H9 (cell line): ENCODE measurements at regions not wholly inside any gene's neighbourhood (a gene's known extent, or its start where the extent isn't known, plus 50 kb on each side); places are given as distances from the start of the nearest gene placed in this dataset.

ENCODE experiments used
- DNase-seq: peaks from one replicate; pipeline ENCODE4 v3.0.0-alpha.2; 2017
- H2AFZ ChIP-seq: one replicate; pipeline ENCODE4 v1.6.1; 2013; ENCODE audit warnings: mild to moderate bottlenecking, low read length, control low read depth, moderate library complexity
- H2AK5ac ChIP-seq: 2 replicates; pipeline ENCODE4 v1.6.1; 2013; ENCODE audit warnings: low read length, control low read depth, mixed read lengths; ENCODE audit not compliant: insufficient read length
- H2BK120ac ChIP-seq: one replicate; pipeline ENCODE4 v1.6.1; 2013; ENCODE audit warnings: low read depth, mild to moderate bottlenecking, low read length, control low read depth, inconsistent platforms; ENCODE audit not compliant: poor library complexity, severe bottlenecking
- H2BK12ac ChIP-seq: 2 replicates; pipeline ENCODE4 v1.6.1; 2013; ENCODE audit warnings: low read length, control low read depth, mixed read lengths, low read depth; ENCODE audit not compliant: insufficient read length
- H2BK15ac ChIP-seq: 2 replicates; pipeline ENCODE4 v1.6.1; 2013; ENCODE audit warnings: low read depth, low read length, control low read depth
- H2BK20ac ChIP-seq: one replicate; pipeline ENCODE4 v1.6.1; 2013; ENCODE audit warnings: low read depth, mild to moderate bottlenecking, low read length, control low read depth, inconsistent platforms; ENCODE audit not compliant: poor library complexity, severe bottlenecking
- H2BK5ac ChIP-seq: 2 replicates; pipeline ENCODE4 v1.6.1; 2013; ENCODE audit warnings: low read length, control low read depth, mixed read lengths; ENCODE audit not compliant: insufficient read length
- H3K14ac ChIP-seq: 2 replicates; pipeline ENCODE4 v1.6.1; 2013; ENCODE audit warnings: low read length, control low read depth; ENCODE audit not compliant: insufficient read depth
- H3K18ac ChIP-seq: 2 replicates; pipeline ENCODE4 v1.6.1; 2013; ENCODE audit warnings: low read depth, mild to moderate bottlenecking, mixed read lengths, low read length, control low read depth; ENCODE audit not compliant: insufficient read length
- H3K23ac ChIP-seq: 2 replicates; pipeline ENCODE4 v1.6.1; 2013; ENCODE audit warnings: low read length, control low read depth, mixed read lengths, low read depth; ENCODE audit not compliant: insufficient read length
- H3K23me2 ChIP-seq: 2 replicates; pipeline ENCODE4 v1.6.1; 2013; ENCODE audit warnings: low read depth, mild to moderate bottlenecking, mixed read lengths, low read length, control low read depth; ENCODE audit not compliant: insufficient read length, poor library complexity, severe bottlenecking
- H3K27ac ChIP-seq: 2 replicates; pipeline ENCODE4 v1.5.1; 2013; ENCODE audit warnings: low read length, control low read depth, mixed read lengths, low read depth; ENCODE audit not compliant: insufficient read length
- H3K27me3 ChIP-seq: 2 replicates; pipeline ENCODE4 v1.6.1; 2013; ENCODE audit warnings: low read length, control low read depth, inconsistent platforms; ENCODE audit not compliant: insufficient read depth
- H3K4ac ChIP-seq: 2 replicates; pipeline ENCODE4 v1.6.1; 2013; ENCODE audit warnings: low read depth, mild to moderate bottlenecking, control low read depth, inconsistent platforms, low read length, moderate library complexity
- H3K4me1 ChIP-seq: 2 replicates; pipeline ENCODE4 v1.6.1; 2013; ENCODE audit warnings: low read length, control low read depth, inconsistent platforms; ENCODE audit not compliant: insufficient read depth
- H3K4me2 ChIP-seq: 2 replicates; pipeline ENCODE4 v1.6.1; 2013; ENCODE audit warnings: low read length, control low read depth, mixed read lengths; ENCODE audit not compliant: insufficient read length, insufficient read depth
- H3K56ac ChIP-seq: 2 replicates; pipeline ENCODE4 v1.6.1; 2013; ENCODE audit warnings: low read depth, mild to moderate bottlenecking, mixed read lengths, low read length, control low read depth; ENCODE audit not compliant: insufficient read length
- H3K79me1 ChIP-seq: 2 replicates; pipeline ENCODE4 v1.6.1; 2013; ENCODE audit warnings: low read depth, mild to moderate bottlenecking, moderate library complexity, low read length, control low read depth, inconsistent platforms; ENCODE audit not compliant: insufficient read depth, poor library complexity, severe bottlenecking
- H3K79me2 ChIP-seq: 2 replicates; pipeline ENCODE4 v1.6.1; 2013; ENCODE audit warnings: low read length, control low read depth, inconsistent platforms; ENCODE audit not compliant: insufficient read depth
- H3K9ac ChIP-seq: 2 replicates; pipeline ENCODE4 v1.6.1; 2013; ENCODE audit warnings: low read length, control low read depth, mixed read lengths; ENCODE audit not compliant: insufficient read length; ENCODE audit errors: extremely low read depth
- H3K9me3 ChIP-seq: one replicate; pipeline ENCODE4 v1.6.1; 2013; ENCODE audit warnings: low read depth, low read length, inconsistent platforms; ENCODE audit not compliant: control insufficient read depth
- H3T11ph ChIP-seq: one replicate; pipeline ENCODE4 v1.6.1; 2013; ENCODE audit warnings: mild to moderate bottlenecking, low read length, control low read depth, inconsistent platforms
- H4K20me1 ChIP-seq: one replicate; pipeline ENCODE4 v1.6.1; 2013; ENCODE audit not compliant: control insufficient read depth, insufficient read length, insufficient read depth
- H4K5ac ChIP-seq: 2 replicates; pipeline ENCODE4 v1.6.1; 2013; ENCODE audit warnings: low read depth, mild to moderate bottlenecking, mixed read lengths, low read length, control low read depth; ENCODE audit not compliant: insufficient read length
- H4K8ac ChIP-seq: replicated peaks from 2 replicates; pipeline ENCODE4 v1.6.1; 2013; ENCODE audit warnings: low read length, control low read depth, mixed read lengths, low read depth; ENCODE audit not compliant: insufficient read length
- H4K91ac ChIP-seq: 2 replicates; pipeline ENCODE4 v1.6.1; 2013; ENCODE audit warnings: low read depth, mild to moderate bottlenecking, moderate library complexity, mixed read lengths, low read length, control low read depth; ENCODE audit not compliant: insufficient read length
- H3K27ac Mint-ChIP-seq, 3 experiments: 2 replicates in 2 of 3; 3 replicates in 1 of 3; pipeline ENCODE4 v1.8.0; 2020 to 2021; ENCODE audit warnings: mixed read lengths in 3 of 3, mild to moderate bottlenecking in 1 of 3, moderate library complexity in 1 of 3
- H3K27me3 Mint-ChIP-seq: 2 replicates; pipeline ENCODE4 v1.8.0; 2021; ENCODE audit warnings: low read depth, mild to moderate bottlenecking, moderate library complexity, mixed read lengths
- H3K36me3 Mint-ChIP-seq, 3 experiments: 2 replicates in 2 of 3; 3 replicates in 1 of 3; pipeline ENCODE4 v1.8.0; 2020 to 2021; ENCODE audit warnings: low read depth in 3 of 3, mixed read lengths in 3 of 3; ENCODE audit not compliant: insufficient read depth in 1 of 3
- H3K4me1 Mint-ChIP-seq, 2 experiments: 2 replicates each; pipeline ENCODE4 v1.8.0; 2020; ENCODE audit warnings: mixed read lengths in 2 of 2
- H3K4me3 Mint-ChIP-seq, 2 experiments: 2 replicates in 1 of 2; 3 replicates in 1 of 2; pipeline ENCODE4 v1.8.0; 2020 to 2021; ENCODE audit warnings: mild to moderate bottlenecking in 2 of 2, mixed read lengths in 2 of 2, moderate library complexity in 1 of 2
- H3K9me3 Mint-ChIP-seq, 2 experiments: 2 replicates in 1 of 2; 3 replicates in 1 of 2; pipeline ENCODE4 v1.8.0; 2020; ENCODE audit warnings: mild to moderate bottlenecking in 2 of 2, mixed read lengths in 2 of 2, moderate library complexity in 1 of 2
- WGBS: extraction: QIAGEN DNeasy Blood & Tissue Kit; methylation state at CpG from one replicate; pipeline ENCODE4 v1.1.7; 2013; ENCODE audit warnings: missing lambda C conversion rate, low lambda C conversion rate, mixed read lengths; ENCODE audit not compliant: insufficient read length; ENCODE audit errors: extremely low coverage; 5-methylcytosine and 5-hydroxymethylcytosine counted together
- TF ChIP-seq, protein P1 (sequence below): fragments of 200-600 bp; sonication (generic); conservative IDR thresholded peaks from 3 replicates; pipeline ENCODE4 v1.8.0; 2021; ENCODE audit warnings: antibody characterized with exemption, mild to moderate bottlenecking

DNA sequence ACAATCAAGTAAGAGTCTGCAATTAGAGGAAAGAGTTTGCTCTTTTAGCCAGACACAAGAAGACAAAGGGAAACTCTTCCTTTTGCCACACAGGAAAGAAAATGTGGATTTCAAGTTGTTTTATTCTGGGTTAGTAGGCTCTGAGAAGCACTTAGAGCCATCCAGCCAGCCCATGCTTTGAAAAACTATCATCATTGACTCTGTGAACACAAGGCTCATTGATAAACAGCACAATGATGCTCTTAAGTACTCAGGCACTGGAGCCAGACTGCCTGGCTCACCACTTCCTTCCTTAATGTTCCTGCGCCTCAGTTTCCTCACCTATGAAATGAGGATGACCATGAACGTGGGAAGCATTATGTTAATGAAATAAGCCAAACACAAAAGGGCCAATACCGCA is 150.2 kb upstream of the EEA1 start:
- H3K27ac ChIP-seq: no peak overlapping the region
- H3K4ac ChIP-seq: no peak overlapping the region
- H4K8ac ChIP-seq: no peak overlapping the region
- H3K9me3 ChIP-seq: no peaks in the 10 kb centered on the region
- H4K20me1 ChIP-seq: no peaks in the 10 kb centered on the region
- H2AK5ac ChIP-seq: no peak overlapping the region
- H3K4me1 ChIP-seq: peaks cover 27% of the 10 kb centered on the region
- no peak overlapping the region for H3K23ac ChIP-seq
- H3K79me2 ChIP-seq: no peaks in the 10 kb centered on the region
- H3K27me3 ChIP-seq: no peaks in the 10 kb centered on the region
- no peak overlapping the region for H2BK12ac ChIP-seq
- WGBS: no CpG with 5 or more reads among the region's 3 CpGs
- no peak overlapping the region for H3K18ac ChIP-seq
- no peak overlapping the region for H3K56ac ChIP-seq
- H3K79me1 ChIP-seq: no peaks in the 10 kb centered on the region
- H4K5ac ChIP-seq: no peak overlapping the region
- no peak overlapping the region for H2BK20ac ChIP-seq
- H2AFZ ChIP-seq: no peak overlapping the region
- H2BK15ac ChIP-seq: no peak overlapping the region
- no peak overlapping the region for H3K9ac ChIP-seq
- H3K14ac ChIP-seq: no peak overlapping the region
- no peak for DNase-seq
- Mint-ChIP-seq H3K36me3 (peaks cover 0 to 12% (median 10%) of the 10 kb centered on the region in 3 experiments; a peak in 5 of 7 replicates), H3K27me3 (peaks cover 10% of the 10 kb centered on the region), H3K4me3 (no peak overlapping the region; a peak in 1 of 5 replicates), H3K9me3 (peaks cover 4 to 7% of the 10 kb centered on the region in 2 experiments; a peak in 3 of 5 replicates), H3K4me1 (peaks cover 45 to 61% of the 10 kb centered on the region in 2 experiments), H3K27ac (no peak overlapping the region; a peak in 1 of 7 replicates)
- no peaks in the 10 kb centered on the region for H3K23me2 ChIP-seq
- no peak overlapping the region for H3T11ph ChIP-seq
- H3K4me2 ChIP-seq: no peak overlapping the region
- no peak overlapping the region for H2BK5ac ChIP-seq
- no peak overlapping the region for H4K91ac ChIP-seq
- H2BK120ac ChIP-seq: no peak overlapping the region
- TF ChIP-seq, protein P1, sequence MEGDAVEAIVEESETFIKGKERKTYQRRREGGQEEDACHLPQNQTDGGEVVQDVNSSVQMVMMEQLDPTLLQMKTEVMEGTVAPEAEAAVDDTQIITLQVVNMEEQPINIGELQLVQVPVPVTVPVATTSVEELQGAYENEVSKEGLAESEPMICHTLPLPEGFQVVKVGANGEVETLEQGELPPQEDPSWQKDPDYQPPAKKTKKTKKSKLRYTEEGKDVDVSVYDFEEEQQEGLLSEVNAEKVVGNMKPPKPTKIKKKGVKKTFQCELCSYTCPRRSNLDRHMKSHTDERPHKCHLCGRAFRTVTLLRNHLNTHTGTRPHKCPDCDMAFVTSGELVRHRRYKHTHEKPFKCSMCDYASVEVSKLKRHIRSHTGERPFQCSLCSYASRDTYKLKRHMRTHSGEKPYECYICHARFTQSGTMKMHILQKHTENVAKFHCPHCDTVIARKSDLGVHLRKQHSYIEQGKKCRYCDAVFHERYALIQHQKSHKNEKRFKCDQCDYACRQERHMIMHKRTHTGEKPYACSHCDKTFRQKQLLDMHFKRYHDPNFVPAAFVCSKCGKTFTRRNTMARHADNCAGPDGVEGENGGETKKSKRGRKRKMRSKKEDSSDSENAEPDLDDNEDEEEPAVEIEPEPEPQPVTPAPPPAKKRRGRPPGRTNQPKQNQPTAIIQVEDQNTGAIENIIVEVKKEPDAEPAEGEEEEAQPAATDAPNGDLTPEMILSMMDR: no peak
